Keratinocyte (primary cell): ENCODE measurements at regions not wholly inside any gene's neighbourhood (a gene's known extent, or its start where the extent isn't known, plus 50 kb on each side); places are given as distances from the start of the nearest gene placed in this dataset.
A peak's percentile ranks its signal among the peaks of the same experiment; 100 is the strongest.

Experiments used
- DNase-seq: peaks from one replicate; pipeline ENCODE4 v3.0.0-alpha.2; 2011; ENCODE audit warnings: low read depth, missing footprints, low spot score
- FAIRE-seq: peaks from 2 replicates; lab custom pipeline; 2011; peaks lifted over from hg19 to GRCh38; lab: Jason Lieb, UNC
- H2AFZ ChIP-seq: 2 replicates; pipeline ENCODE4 v1.6.0; 2012; ENCODE audit warnings: low read length, control low read depth, inconsistent platforms; ENCODE audit not compliant: control insufficient read depth
- H3K27ac ChIP-seq: 2 replicates; pipeline ENCODE4 v1.5.1; 2011; ENCODE audit warnings: low read length; ENCODE audit not compliant: control insufficient read depth, insufficient read depth
- H3K27me3 ChIP-seq: 3 replicates; pipeline ENCODE4 v1.6.0; 2011; ENCODE audit warnings: low read length; ENCODE audit not compliant: control insufficient read depth, insufficient read depth; ENCODE audit errors: extremely low read depth
- H3K36me3 ChIP-seq, 2 experiments: 2 replicates in 1 of 2; 3 replicates in 1 of 2; pipeline ENCODE4 v1.5.1; 2011; ENCODE audit warnings: low read length in 2 of 2, mild to moderate bottlenecking in 1 of 2; ENCODE audit not compliant: control insufficient read depth in 2 of 2, insufficient read depth in 2 of 2; ENCODE audit errors: extremely low read depth in 1 of 2
- H3K4me1 ChIP-seq: 3 replicates; pipeline ENCODE4 v1.5.1; 2011; ENCODE audit warnings: low read length; ENCODE audit not compliant: control insufficient read depth, insufficient read depth; ENCODE audit errors: extremely low read depth
- H3K4me2 ChIP-seq: 3 replicates; pipeline ENCODE4 v1.6.0; 2011; ENCODE audit warnings: low read depth, low read length; ENCODE audit not compliant: control insufficient read depth, insufficient read depth; ENCODE audit errors: extremely low read depth
- H3K4me3 ChIP-seq, 3 experiments: fragments of 200-600 bp in 1 of 3; sonication (generic) in 1 of 3; 2 replicates in 2 of 3; 3 replicates in 1 of 3; pipeline ENCODE4 v1.5.1; 2011 to 2016; ENCODE audit warnings: low read length in 3 of 3, mild to moderate bottlenecking in 3 of 3, control low read depth in 2 of 3, inconsistent platforms in 1 of 3, low read depth in 1 of 3, mixed read lengths in 1 of 3, mixed run types in 1 of 3, moderate library complexity in 1 of 3; ENCODE audit not compliant: control insufficient read depth in 2 of 3, insufficient read depth in 2 of 3; ENCODE audit errors: extremely low read depth in 1 of 3
- H3K79me2 ChIP-seq: 2 replicates; pipeline ENCODE4 v1.6.0; 2012; ENCODE audit warnings: low read length; ENCODE audit not compliant: control insufficient read depth, insufficient read depth
- H3K9ac ChIP-seq: 3 replicates; pipeline ENCODE4 v1.6.0; 2011; ENCODE audit warnings: low read length; ENCODE audit not compliant: control insufficient read depth, insufficient read depth; ENCODE audit errors: extremely low read depth
- H3K9me1 ChIP-seq: 3 replicates; pipeline ENCODE4 v1.6.0; 2011; ENCODE audit warnings: low read length; ENCODE audit not compliant: control insufficient read depth, insufficient read depth; ENCODE audit errors: extremely low read depth
- H3K9me3 ChIP-seq: 2 replicates; pipeline ENCODE4 v1.5.1; 2012; ENCODE audit warnings: low read depth, low read length; ENCODE audit not compliant: control insufficient read depth
- H4K20me1 ChIP-seq: 3 replicates; pipeline ENCODE4 v1.6.0; 2011; ENCODE audit warnings: low read length; ENCODE audit not compliant: control insufficient read depth, insufficient read depth; ENCODE audit errors: extremely low read depth
- CTCF ChIP-seq, 3 experiments: IDR thresholded peaks in 1 of 3; conservative IDR thresholded peaks in 1 of 3; optimal IDR thresholded peaks in 1 of 3; 2 replicates in 2 of 3; 3 replicates in 1 of 3; pipeline versions ENCODE3 to v1.5.1; 2011; ENCODE audit warnings: low read length in 3 of 3, mild to moderate bottlenecking in 3 of 3, moderate library complexity in 2 of 3, control low read depth in 1 of 3, inconsistent platforms in 1 of 3; ENCODE audit not compliant: insufficient read depth in 2 of 3; ENCODE audit errors: extremely low read depth in 1 of 3
- EZH2 ChIP-seq: IDR thresholded peaks from one replicate; pipeline ENCODE4 v1.6.1; 2012; ENCODE audit warnings: inconsistent platforms, mild to moderate bottlenecking, low read length, moderate library complexity
- dilution Hi-C: fragments of 300-500 bp; cut with MboI; formaldehyde crosslinking; loops from one replicate; pipeline ENCODE4 v1.7.0; 2020; ENCODE audit warnings: low sequenced_read_pairs; ENCODE audit not compliant: extremely low pct_ligation_motif_present

GRCh38 chr2:196249860-196250259 is 78.5 kb upstream of the STK17B start:
- TF ChIP-seq CTCF (optimal IDR thresholded peaks at IDR 0.05 in 1 of 3, IDR thresholded peaks at IDR 0.05 in 1 of 3, conservative IDR thresholded peaks at IDR 0.05 in 1 of 3; ENCODE audit: extremely low read depth in 1 of 3, insufficient read depth in 2 of 3, low read length in 3 of 3), result no peak
- no peak for TF ChIP-seq EZH2
- dilution Hi-C loops, result no loop called here
- no peak for FAIRE-seq
- Histone ChIP-seq H3K4me3 (no peak overlapping the region), H3K36me3 (no peaks in the 10 kb centered on the region), H3K9ac (no peak overlapping the region), H2AFZ (peak overlapping the region; percentile 11), H3K27ac (no peak overlapping the region), H3K27me3 (no peaks in the 10 kb centered on the region), H4K20me1 (no peaks in the 10 kb centered on the region), H3K79me2 (no peaks in the 10 kb centered on the region), H3K4me1 (peaks cover 18% of the 10 kb centered on the region), H3K9me1 (no peaks in the 10 kb centered on the region), H3K9me3 (no peaks in the 10 kb centered on the region), H3K4me2 (no peak overlapping the region)
- DNase-seq, result no peak

- no peaks in the 10 kb centered on the region for H3K9me1 ChIP-seq
- dilution Hi-C loops, result no loop called here
Measured at GRCh38 chr2:196251132-196251531, 79.8 kb upstream of the STK17B start.

More at GRCh38 chr2:196251132-196251531, 79.8 kb upstream of the STK17B start:
- Histone ChIP-seq H3K9ac (no peak overlapping the region), H2AFZ (no peak overlapping the region), H3K4me2 (no peak overlapping the region), H3K4me1 (peaks cover 7% of the 10 kb centered on the region), H4K20me1 (no peaks in the 10 kb centered on the region), H3K79me2 (no peaks in the 10 kb centered on the region), H3K27ac (no peak overlapping the region), H3K9me3 (no peaks in the 10 kb centered on the region), H3K36me3 (no peaks in the 10 kb centered on the region), H3K27me3 (no peaks in the 10 kb centered on the region), H3K4me3 (no peak overlapping the region)
- DNase-seq, result no peak
- no peak for TF ChIP-seq CTCF (optimal IDR thresholded peaks at IDR 0.05 in 1 of 3, IDR thresholded peaks at IDR 0.05 in 1 of 3, conservative IDR thresholded peaks at IDR 0.05 in 1 of 3; ENCODE audit: extremely low read depth in 1 of 3, insufficient read depth in 2 of 3, low read length in 3 of 3)
- no peak for TF ChIP-seq EZH2
- no peak for FAIRE-seq
